ENCODE measurements at regions not wholly inside any gene's neighbourhood (a gene's known extent, or its start where the extent isn't known, plus 50 kb on each side); places are given as distances from the start of the nearest gene placed in this dataset.
"Not testable (repeated sequence)": the region's sequence is repeated elsewhere in the genome, so short reads cannot be mapped to it uniquely, and the experiment has no call there.

DNA sequence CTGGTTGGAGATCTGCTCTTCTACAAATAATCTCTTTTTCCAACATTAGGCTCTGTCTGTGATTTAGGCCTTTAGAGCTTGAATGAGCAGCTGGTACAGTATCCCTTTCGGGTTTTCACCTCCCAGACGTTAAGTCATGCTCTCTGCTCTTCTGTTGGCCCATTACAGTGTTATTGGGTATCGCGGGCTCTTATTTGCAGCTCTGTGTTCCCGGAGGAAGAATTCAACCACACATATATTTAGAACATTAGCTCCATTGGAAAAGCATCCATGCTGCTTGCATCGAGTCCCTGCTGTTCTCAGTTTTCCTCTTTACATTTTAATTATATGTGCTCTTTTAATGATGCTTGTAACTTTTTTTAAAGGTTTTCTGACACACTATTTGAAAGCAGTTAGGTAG is 278.0 kb upstream of the ADCY2 start:
- intact Hi-C loops (cut with micrococcal nuclease) = no loop called here
- H3K4me1 Mint-ChIP-seq = no peaks in the 10 kb centered on the region

DNA sequence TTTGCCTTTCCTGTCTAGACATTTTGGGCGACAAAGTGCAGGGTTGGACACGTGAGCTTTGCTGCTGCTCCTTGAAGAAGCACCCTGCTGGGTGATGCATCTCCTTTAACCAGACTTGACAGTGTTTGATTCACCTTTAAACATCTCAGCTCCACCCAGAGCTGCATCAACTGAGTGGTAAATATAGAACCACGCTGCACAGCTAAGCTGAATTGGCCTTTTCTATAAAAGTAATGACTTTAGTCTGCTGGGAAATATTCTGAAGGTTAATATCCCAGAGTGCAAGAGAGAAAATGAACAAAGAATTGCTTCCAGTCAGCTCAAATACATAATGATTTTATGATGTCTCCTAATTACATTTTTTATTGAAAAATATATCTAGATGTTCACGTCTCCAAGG is 264.3 kb upstream of the ADCY2 start:
- Mint-ChIP-seq H3K36me3 (ENCODE audit: low read depth) (no peaks in the 10 kb centered on the region), H3K4me3 (no peak overlapping the region), H3K27ac (no peak overlapping the region), H3K9me3 (peaks cover 2% of the 10 kb centered on the region), H3K27me3 (no peaks in the 10 kb centered on the region), H3K4me1 (no peaks in the 10 kb centered on the region)
- intact Hi-C loops (cut with micrococcal nuclease) = no loop called here
- ChIA-PET POLR2A (no interaction called here), CTCF (no interaction called here)
- DNase-seq = no peak
- ATAC-seq (ENCODE audit: low read depth) = no peak
- TF ChIP-seq, protein P1, sequence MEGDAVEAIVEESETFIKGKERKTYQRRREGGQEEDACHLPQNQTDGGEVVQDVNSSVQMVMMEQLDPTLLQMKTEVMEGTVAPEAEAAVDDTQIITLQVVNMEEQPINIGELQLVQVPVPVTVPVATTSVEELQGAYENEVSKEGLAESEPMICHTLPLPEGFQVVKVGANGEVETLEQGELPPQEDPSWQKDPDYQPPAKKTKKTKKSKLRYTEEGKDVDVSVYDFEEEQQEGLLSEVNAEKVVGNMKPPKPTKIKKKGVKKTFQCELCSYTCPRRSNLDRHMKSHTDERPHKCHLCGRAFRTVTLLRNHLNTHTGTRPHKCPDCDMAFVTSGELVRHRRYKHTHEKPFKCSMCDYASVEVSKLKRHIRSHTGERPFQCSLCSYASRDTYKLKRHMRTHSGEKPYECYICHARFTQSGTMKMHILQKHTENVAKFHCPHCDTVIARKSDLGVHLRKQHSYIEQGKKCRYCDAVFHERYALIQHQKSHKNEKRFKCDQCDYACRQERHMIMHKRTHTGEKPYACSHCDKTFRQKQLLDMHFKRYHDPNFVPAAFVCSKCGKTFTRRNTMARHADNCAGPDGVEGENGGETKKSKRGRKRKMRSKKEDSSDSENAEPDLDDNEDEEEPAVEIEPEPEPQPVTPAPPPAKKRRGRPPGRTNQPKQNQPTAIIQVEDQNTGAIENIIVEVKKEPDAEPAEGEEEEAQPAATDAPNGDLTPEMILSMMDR (IDR thresholded peaks at IDR 0.05) = no peak

More for the DNA sequence above, 278.0 kb upstream of the ADCY2 start:
- Mint-ChIP-seq H3K9me3 (peaks cover 7% of the 10 kb centered on the region), H3K27ac (no peak overlapping the region), H3K36me3 (ENCODE audit: low read depth) (no peaks in the 10 kb centered on the region), H3K27me3 (no peaks in the 10 kb centered on the region), H3K4me3 (no peak overlapping the region)
- ATAC-seq (ENCODE audit: low read depth) (no peak), DNase-seq (no peak)
- POLR2A ChIA-PET = no interaction called here
- CTCF ChIA-PET = no interaction called here
- TF ChIP-seq, protein P1 (IDR thresholded peaks at IDR 0.05) = no peak

DNA sequence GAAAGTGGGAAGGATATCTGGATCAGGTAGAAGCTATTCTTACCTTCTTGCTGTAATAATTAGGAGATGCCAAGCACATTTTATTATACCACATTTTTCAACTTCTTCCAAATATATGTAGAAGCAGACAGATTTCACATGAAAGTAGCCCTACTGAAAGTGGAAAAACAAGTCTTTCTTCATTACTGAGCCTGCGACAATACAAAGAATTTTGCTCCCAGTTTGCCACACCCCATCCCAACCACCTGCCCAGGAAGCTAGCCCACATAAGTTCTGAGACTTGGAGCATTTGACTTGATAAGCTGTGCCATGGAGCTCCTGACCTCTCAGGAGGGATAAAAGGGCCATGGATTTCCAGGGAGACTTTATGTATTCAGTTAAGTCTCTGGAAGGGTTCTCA is 249.1 kb upstream of the ADCY2 start:
- ATAC-seq (ENCODE audit: low read depth) = no peak
- CTCF ChIA-PET = no interaction called here
- peaks cover 5% of the 10 kb centered on the region for H3K9me3 Mint-ChIP-seq
- POLR2A ChIA-PET = no interaction called here
- no peaks in the 10 kb centered on the region for H3K27me3 Mint-ChIP-seq
- H3K4me3 Mint-ChIP-seq = no peak overlapping the region
- H3K36me3 Mint-ChIP-seq (ENCODE audit: low read depth) = no peaks in the 10 kb centered on the region
- H3K27ac Mint-ChIP-seq = no peak overlapping the region
- no peak for DNase-seq
- no peaks in the 10 kb centered on the region for H3K4me1 Mint-ChIP-seq
- TF ChIP-seq, protein P1 (IDR thresholded peaks at IDR 0.05) = no peak
- intact Hi-C loops (cut with micrococcal nuclease) = no loop called here

DNA sequence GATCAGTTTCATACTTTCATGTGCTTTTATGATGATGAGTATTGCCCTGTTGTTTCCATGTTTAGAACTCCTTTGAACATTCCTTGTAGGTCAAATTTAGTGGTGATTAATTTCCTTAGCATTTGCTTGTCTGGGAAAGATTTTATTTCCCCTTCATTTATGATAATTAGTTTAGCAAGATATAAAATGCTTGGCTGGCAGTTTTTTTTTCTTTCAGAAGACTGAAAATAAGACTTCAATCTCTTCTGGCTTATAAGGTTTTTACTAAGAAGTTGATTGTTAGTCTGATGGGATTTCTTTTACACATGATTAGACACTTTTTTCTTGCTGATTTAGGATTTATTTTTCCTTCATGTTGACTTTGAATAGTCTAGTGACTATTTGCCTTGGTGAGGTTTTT is 238.9 kb upstream of the ADCY2 start:
- H3K27me3 Mint-ChIP-seq = no peaks in the 10 kb centered on the region
- CTCF ChIA-PET = no interaction called here
- TF ChIP-seq, protein P1 (IDR thresholded peaks at IDR 0.05) = no peak
- peaks cover 29% of the 10 kb centered on the region for H3K9me3 Mint-ChIP-seq
- POLR2A ChIA-PET = no interaction called here
- intact Hi-C loops (cut with micrococcal nuclease) = no loop called here
- ATAC-seq (ENCODE audit: low read depth) (no peak), DNase-seq (no peak)
- no peaks in the 10 kb centered on the region for H3K4me1 Mint-ChIP-seq
- no peak overlapping the region for H3K27ac Mint-ChIP-seq
- H3K4me3 Mint-ChIP-seq = no peak overlapping the region
- H3K36me3 Mint-ChIP-seq (ENCODE audit: low read depth) = no peaks in the 10 kb centered on the region

DNA sequence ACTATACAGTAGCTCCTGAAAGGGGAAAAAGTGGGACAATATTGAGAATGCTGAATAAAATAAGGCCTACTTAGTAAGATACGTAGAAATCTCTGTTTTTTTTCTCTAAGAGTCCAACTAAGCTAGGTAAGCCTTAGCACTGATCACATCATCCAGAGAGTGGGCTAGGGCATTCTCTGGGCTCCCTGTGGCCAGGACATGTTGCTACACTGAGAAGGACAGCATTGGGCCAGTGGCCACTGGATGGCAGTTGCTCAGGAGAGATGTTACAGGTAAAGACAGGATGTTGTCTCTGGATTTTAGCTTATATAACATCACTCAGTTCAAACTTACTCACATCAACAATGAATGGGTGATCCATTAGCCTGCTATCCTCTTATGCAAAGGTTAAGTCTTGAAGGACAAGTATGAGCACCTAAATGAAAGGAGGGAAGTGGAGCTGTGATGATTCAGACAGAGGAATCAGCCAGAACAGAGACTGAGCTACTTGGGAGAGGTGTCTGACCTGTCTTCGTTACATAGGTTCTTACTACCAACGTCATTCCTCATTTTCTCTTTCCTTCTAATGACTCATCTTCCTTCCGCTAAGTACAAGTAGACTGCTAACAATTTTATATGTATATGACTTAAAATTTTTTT is 226.6 kb upstream of the ADCY2 start:
- no peaks in the 10 kb centered on the region for H3K36me3 Mint-ChIP-seq (ENCODE audit: low read depth)
- ChIA-PET CTCF (no interaction called here), POLR2A (no interaction called here)
- H3K27me3 Mint-ChIP-seq = no peaks in the 10 kb centered on the region
- DNase-seq (no peak), ATAC-seq (ENCODE audit: low read depth) (no peak)
- no peak overlapping the region for H3K4me3 Mint-ChIP-seq
- intact Hi-C loops (cut with micrococcal nuclease) = no loop called here
- TF ChIP-seq, protein P1 (IDR thresholded peaks at IDR 0.05) = no peak
- H3K9me3 Mint-ChIP-seq = no peaks in the 10 kb centered on the region
- H3K27ac Mint-ChIP-seq = no peak overlapping the region
- no peaks in the 10 kb centered on the region for H3K4me1 Mint-ChIP-seq

DNA sequence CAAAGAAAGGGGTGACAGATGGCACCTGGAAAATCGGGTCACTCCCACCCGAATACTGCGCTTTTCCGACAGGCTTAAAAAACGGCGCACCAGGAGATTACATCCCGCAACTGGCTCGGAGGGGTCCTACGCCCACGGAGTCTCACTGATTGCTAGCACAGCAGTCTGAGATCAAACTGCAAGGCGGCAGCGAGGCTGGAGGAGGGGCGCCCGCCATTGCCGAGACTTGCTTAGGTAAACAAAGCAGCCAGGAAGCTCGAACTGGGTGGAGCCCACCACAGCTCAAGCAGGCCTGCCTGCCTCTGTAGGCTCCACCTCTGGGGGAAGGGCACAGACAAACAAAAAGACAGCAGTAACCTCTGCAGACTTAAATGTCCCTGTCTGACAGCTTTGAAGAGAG is 225.2 kb upstream of the ADCY2 start:
- DNase-seq; POLR2A ChIA-PET; H3K4me1 Mint-ChIP-seq; H3K27ac Mint-ChIP-seq; H3K36me3 Mint-ChIP-seq (ENCODE audit: low read depth); H3K9me3 Mint-ChIP-seq; H3K27me3 Mint-ChIP-seq; intact Hi-C loops (cut with micrococcal nuclease); ATAC-seq (ENCODE audit: low read depth); H3K4me3 Mint-ChIP-seq; CTCF ChIA-PET: not testable (repeated sequence)
